Type B pancreatic cell (in vitro differentiated cells): ENCODE measurements at regions not wholly inside any gene's neighbourhood (a gene's known extent, or its start where the extent isn't known, plus 50 kb on each side); places are given as distances from the start of the nearest gene placed in this dataset.

Experiments
- DNase-seq: peaks from one replicate; pipeline ENCODE4 v3.0.0; 2021; ENCODE audit warnings: mixed read lengths; ENCODE audit not compliant: unreplicated experiment; ENCODE audit errors: extremely low spot score
- H3K27ac Mint-ChIP-seq: 2 replicates; pipeline ENCODE4 v1.8.0; 2021; ENCODE audit warnings: mild to moderate bottlenecking, mixed read lengths
- H3K27me3 Mint-ChIP-seq: 2 replicates; pipeline ENCODE4 v1.8.0; 2021; ENCODE audit warnings: mixed read lengths
- H3K36me3 Mint-ChIP-seq: 2 replicates; pipeline ENCODE4 v1.8.0; 2021; ENCODE audit warnings: mixed read lengths
- H3K4me1 Mint-ChIP-seq: one replicate; pipeline ENCODE4 v1.8.0; 2021; ENCODE audit warnings: mixed read lengths; ENCODE audit not compliant: unreplicated experiment
- H3K4me3 Mint-ChIP-seq: 2 replicates; pipeline ENCODE4 v1.8.0; 2021; ENCODE audit warnings: mild to moderate bottlenecking, mixed read lengths
- H3K9me3 Mint-ChIP-seq: 2 replicates; pipeline ENCODE4 v1.8.0; 2021; ENCODE audit warnings: mixed read lengths
- TF ChIP-seq, protein P1 (sequence below): fragments of 200-600 bp; sonication (generic); conservative IDR thresholded peaks from 2 replicates; pipeline ENCODE4 v1.5.0; 2021; ENCODE audit warnings: antibody characterized with exemption, mild to moderate bottlenecking

- TF ChIP-seq, protein P1, sequence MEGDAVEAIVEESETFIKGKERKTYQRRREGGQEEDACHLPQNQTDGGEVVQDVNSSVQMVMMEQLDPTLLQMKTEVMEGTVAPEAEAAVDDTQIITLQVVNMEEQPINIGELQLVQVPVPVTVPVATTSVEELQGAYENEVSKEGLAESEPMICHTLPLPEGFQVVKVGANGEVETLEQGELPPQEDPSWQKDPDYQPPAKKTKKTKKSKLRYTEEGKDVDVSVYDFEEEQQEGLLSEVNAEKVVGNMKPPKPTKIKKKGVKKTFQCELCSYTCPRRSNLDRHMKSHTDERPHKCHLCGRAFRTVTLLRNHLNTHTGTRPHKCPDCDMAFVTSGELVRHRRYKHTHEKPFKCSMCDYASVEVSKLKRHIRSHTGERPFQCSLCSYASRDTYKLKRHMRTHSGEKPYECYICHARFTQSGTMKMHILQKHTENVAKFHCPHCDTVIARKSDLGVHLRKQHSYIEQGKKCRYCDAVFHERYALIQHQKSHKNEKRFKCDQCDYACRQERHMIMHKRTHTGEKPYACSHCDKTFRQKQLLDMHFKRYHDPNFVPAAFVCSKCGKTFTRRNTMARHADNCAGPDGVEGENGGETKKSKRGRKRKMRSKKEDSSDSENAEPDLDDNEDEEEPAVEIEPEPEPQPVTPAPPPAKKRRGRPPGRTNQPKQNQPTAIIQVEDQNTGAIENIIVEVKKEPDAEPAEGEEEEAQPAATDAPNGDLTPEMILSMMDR, result no peak
- H3K27me3 Mint-ChIP-seq, result peaks cover 14% of the 10 kb centered on the region
- H3K27ac Mint-ChIP-seq, result no peak overlapping the region
- H3K4me1 Mint-ChIP-seq, result no peaks in the 10 kb centered on the region
- DNase-seq, result no peak
- H3K36me3 Mint-ChIP-seq, result no peaks in the 10 kb centered on the region
- no peak overlapping the region for H3K4me3 Mint-ChIP-seq
- H3K9me3 Mint-ChIP-seq, result no peaks in the 10 kb centered on the region
Measured at GRCh38 chr15:97761110-97761509, 199.4 kb upstream of the ARRDC4 start.

DNA sequence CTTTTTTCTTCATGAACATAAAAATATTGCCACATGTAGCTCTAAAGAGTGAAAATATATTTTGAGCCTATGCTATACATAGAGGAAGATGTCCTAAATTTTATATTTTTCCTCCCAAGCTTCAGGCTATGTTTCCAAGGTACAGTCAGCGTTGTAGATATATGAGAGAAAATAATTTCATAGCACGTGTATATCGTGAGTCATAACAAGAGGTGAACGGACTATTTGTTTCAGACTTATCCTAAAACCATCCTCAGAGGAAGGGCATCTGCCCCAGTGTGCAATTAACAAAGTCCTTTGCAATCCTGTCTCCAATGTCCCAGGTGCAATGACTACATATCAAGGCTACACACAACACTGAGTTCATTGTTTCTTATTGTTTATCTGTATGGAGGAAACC lies 177.3 kb upstream of the ARRDC4 start:
- H3K4me1 Mint-ChIP-seq, result no peaks in the 10 kb centered on the region
- no peaks in the 10 kb centered on the region for H3K27me3 Mint-ChIP-seq
- H3K27ac Mint-ChIP-seq, result no peak overlapping the region
- TF ChIP-seq, protein P1, result no peak
- H3K4me3 Mint-ChIP-seq, result no peak overlapping the region
- no peaks in the 10 kb centered on the region for H3K36me3 Mint-ChIP-seq
- no peak for DNase-seq
- H3K9me3 Mint-ChIP-seq, result no peaks in the 10 kb centered on the region

- Mint-ChIP-seq H3K27me3 (peaks cover 6% of the 10 kb centered on the region), H3K9me3 (no peaks in the 10 kb centered on the region), H3K4me3 (no peak overlapping the region), H3K4me1 (peaks cover under 1% of the 10 kb centered on the region), H3K27ac (no peak overlapping the region), H3K36me3 (no peaks in the 10 kb centered on the region)
- TF ChIP-seq, protein P1, result no peak
- no peak for DNase-seq
Measured at GRCh38 chr15:97786741-97787140, 173.8 kb upstream of the ARRDC4 start.

DNA sequence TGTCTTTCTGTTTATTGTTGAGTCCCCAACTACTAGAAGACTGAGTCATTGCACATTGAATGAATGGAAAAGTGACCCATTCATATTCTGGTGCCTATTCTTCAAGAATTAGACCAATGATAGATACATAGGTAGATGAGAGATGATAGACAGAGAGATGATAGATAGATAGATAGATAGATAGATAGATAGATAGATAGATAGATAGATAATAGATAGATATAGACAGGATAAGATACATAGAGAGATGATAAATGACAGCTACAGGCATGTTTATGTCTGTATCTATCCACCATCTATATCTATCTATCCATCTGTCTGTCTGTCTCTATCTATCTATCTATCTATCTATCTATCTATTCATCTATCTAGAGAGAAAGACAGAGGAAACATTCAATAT lies 170.3 kb upstream of the ARRDC4 start:
- Mint-ChIP-seq H3K36me3 (no peaks in the 10 kb centered on the region), H3K27me3 (peaks cover 17% of the 10 kb centered on the region), H3K4me1 (peaks cover 8% of the 10 kb centered on the region), H3K9me3 (no peaks in the 10 kb centered on the region), H3K27ac (no peak overlapping the region), H3K4me3 (no peak overlapping the region)
- no peak for DNase-seq
- TF ChIP-seq, protein P1, result no peak

DNA sequence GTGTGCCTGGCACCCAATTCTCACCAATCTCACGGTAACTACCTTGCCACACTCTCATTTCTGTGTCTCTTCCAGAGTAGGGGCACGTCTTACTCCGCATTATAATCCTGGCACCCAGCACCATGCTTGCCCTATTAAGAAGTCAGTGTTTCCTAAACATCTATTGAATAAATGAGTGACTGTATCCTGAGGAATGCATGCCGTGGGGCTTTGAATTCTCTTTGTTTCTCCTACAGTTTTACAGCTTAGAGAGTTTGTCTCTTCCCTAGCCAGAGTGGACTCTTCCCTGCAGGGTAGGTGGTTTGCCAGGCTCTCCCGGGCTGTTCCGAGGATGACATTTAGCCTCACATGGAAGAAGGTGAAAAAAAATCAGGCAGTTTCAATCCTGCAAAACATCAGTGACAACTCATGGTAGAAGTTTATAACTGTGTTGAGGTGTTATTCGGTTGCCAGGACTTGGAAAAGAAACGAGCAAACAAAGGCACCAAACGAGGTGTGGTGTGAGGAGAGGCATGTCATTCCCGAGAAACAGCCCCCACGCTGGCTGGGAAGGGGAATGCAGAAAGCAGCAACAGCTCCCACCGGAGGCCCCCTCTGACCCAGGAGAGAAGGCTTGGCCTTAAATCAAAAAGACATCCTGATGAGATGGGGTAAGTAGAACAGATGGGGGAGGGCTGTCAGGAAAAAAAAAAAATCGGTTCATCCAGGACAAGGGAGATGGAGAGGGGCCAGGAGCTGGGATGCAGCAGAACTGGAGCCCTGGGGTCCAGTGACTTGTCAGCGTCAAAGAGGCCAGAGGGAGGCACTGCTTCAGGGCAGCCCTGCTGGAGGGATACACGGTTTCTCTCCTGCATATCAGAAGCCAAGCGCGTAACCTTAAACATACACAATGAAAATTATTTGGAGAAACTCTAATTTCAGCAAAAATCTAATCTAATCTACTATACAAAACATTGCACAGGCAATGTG lies 168.4 kb upstream of the ARRDC4 start:
- H3K4me3 Mint-ChIP-seq, result no peak overlapping the region
- peaks cover 17% of the 10 kb centered on the region for H3K27me3 Mint-ChIP-seq
- TF ChIP-seq, protein P1, result no peak
- DNase-seq, result no peak
- H3K27ac Mint-ChIP-seq, result no peak overlapping the region
- peaks cover 8% of the 10 kb centered on the region for H3K4me1 Mint-ChIP-seq
- no peaks in the 10 kb centered on the region for H3K9me3 Mint-ChIP-seq
- no peaks in the 10 kb centered on the region for H3K36me3 Mint-ChIP-seq
